ENCODE measurements at regions not wholly inside any gene's neighbourhood (a gene's known extent, or its start where the extent isn't known, plus 50 kb on each side); places are given as distances from the start of the nearest gene placed in this dataset.

DNA sequence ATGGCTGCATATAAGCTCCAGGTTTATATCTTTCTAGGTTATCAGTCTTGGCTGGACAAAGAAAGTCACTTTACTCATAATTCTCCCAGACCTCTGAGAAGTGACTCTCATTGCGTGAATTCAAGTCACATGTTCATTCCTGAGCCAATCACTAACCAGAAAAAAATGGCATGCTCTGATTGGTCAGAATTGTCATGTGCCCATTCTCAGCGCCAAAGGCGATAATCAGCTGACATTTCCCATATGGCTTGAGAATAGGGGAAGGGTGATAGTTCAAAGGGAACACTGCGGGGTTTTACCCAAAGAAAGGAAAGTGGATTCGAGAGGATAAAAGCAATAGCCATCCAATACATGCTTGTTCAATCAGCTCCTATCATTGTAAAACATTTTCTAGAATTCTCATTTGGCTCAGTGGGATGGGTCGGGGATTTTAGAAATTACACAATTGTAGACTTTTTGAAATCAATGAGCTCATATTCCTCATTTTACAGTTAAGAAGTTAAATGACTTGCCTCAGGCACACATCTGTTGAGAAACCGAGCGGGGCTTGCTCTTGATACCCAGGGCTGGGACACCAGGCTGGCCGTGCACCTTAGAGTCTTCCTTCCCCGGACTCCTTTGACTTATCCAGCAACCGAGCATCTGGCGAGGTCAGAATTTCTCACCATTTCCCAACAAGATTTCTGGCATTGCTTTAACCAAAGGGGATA, 454.0 kb upstream of the TBX3 start:
- no peak for DNase-seq (ENCODE audit: low read depth, low spot score)

DNA sequence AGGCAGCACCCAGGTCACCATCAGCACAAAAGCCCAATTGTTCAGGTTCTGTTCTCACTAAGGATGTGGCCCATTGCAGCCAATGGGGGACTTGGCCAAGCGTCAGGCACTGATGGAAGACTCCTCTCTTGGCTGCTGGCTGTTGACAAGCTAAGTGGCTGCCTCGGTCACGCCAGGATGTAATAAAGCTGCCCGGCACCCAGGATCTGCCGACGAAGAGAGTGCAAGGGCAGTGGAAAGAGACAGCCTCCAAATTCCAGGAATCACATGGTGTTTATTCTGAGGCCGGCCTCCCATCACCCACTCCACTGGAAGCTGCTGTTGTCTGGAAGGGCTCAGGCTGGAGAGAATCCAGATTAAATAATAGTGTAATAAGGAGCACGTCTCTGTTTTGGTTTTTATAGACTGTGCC, 451.8 kb upstream of the TBX3 start:
- peak; percentile 4 for DNase-seq (ENCODE audit: low read depth, low spot score)

DNA sequence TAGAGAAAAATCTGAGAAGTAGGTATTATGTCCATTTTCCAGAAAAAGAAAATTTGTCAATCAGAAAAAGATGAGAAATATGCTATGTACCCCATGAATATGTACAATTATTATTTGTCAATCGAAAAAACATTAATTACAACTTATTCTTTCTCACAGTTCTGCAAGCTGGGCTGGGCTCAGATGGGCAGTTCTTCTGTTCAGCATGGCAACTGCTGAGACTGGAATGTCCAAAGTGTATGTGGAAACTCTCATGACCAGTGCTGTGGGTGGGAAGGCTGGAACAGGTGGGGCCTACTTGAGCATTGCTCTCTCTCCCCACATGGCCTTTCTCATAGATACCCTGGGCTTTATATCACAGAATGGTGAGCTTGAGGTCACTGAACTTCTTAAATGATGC, 450.3 kb upstream of the TBX3 start:
- DNase-seq (ENCODE audit: low read depth, low spot score), result no peak

DNA sequence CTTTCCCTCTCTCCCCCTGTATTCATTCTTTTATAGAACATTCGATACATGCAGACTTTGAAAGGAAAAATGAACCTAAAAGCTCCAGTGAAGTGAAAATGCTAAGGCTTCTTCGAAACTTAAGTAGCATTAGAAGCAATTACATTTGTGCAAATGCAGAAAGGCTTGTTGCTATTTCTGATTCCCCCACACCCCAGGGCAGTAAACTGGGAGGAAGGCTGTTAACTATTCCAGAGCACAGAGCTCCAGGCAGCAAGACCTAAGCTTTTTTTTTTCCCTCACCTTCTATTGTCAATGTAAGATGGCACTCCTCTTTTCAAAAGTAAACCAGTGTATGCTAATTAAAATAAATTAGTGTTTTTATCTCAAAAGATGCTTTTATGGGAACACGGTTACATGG, 448.9 kb upstream of the TBX3 start:
- DNase-seq (ENCODE audit: low read depth, low spot score), result no peak

DNA sequence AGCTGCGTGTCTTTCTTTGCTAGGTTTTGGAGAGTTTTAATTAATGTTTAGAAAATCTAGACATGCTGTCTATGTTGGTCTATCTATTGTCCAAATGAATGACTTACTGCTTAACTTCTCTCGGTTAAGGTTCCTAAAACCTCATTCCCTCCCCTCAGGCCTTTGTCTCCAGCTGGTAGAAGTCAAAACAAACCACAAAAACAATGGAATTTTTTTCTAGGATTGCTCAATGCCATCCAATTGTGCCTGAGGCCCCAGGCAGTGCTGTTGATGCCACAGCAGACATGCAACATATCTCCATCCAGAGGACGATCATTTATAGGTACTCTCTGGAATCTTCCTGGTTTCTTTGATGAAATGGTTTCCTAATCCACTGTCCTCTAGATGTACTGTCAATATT, 448.2 kb upstream of the TBX3 start:
- no peak for DNase-seq (ENCODE audit: low read depth, low spot score)

DNA sequence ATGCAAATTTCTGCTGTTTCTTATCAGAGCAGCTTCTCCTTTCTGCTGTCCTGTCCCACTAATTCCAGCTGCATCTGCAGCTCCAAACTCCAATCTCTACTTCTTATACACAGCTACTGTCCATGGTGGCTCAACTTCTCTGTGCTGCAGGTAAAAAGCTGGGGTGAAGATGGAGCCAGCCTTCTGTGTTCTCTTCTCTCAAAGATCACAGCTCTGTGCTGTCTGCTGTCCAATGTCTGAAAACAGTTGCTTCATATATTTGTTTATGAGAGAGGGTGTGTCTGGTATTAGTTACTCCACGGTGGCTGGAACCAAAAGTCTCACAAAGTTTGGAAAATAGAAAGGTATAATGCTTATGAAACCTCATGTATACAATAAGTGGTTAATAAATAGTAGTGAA, 445.8 kb upstream of the TBX3 start:
- no peak for DNase-seq (ENCODE audit: low read depth, low spot score)

DNA sequence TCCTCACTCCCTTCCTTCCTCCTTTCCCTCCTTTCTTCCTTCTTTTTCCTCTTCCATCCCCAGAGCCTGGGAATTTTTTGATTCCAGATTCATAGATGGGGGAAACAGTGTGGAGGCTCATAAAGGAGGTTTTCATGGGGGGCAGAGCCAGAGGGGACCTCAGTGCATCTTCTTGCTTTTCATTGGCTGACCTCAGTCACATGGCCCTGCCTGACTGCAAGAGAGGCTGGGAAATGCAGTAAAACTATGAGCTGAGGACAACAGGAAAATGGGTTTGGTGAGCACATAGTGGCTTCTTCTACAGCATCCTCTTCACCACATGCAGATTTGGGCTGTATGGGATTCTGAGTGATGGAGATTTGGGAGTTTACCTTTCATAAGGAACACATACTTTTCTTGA, 437.1 kb upstream of the TBX3 start:
- DNase-seq (ENCODE audit: low read depth, low spot score), result no peak

DNA sequence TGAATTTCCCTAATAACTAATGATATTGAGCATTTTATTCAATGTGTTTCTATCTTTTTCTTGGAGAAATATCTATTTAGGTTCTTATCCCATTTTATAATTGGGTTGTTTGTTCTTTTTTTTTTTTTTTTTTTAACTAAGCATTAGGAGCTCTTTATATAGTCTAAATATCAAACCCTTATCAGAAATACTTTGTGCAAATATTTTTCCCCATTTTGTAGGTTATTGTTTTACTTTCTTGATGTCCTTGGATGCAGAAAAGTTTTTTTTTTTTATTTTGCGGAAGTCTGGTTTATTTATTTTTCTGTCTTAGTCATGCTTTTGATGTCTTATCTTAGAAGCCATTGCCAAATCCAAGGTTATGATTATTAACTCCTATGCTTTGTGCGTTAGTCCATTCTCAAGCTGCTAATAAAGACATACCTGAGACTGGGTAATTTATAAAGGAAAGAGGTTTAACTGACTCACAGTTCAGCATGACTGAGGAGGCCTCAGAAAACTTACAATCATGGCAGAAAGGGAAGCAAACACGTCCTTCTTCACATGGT, 434.3 kb upstream of the TBX3 start:
- no peak for DNase-seq (ENCODE audit: low read depth, low spot score)

DNA sequence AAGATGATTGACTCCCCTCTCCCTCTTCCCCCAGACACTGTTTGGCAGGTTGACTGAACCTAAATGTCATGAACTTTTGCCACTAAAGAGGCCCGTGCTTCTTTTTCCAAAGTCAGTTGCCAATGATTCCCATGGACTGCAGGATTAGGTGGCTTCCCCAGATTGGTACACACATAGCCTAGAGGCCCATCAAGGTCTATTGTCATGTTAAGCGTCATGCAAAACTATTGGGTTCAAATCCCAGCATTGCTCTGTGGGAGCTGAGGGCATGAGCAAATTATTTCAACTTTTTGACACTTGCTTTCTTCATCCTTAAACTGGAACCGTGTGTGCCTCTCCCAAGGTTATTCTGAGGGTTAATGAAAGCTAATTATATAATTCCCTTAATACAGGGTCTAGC, 430.2 kb upstream of the TBX3 start:
- no peak for DNase-seq (ENCODE audit: low read depth, low spot score)

DNA sequence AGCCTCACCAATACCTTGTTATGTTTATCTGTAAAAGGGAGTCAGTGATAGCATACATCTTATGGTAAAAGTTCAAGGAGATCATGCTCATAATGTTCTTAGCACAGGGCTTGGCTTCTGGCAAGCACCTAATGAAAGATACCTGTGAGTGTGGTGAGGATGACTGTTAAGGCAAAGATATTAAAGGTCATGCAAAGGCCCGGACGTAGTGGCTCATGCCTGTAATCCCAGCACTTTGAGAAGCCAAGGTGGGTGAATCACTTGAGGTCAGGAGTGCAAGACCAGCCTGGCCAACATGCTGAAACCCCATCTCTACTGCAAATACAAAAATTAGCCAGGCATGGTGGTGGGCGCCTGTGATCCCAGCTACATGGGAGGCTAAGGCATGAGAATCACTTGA, 425.9 kb upstream of the TBX3 start:
- no peak for DNase-seq (ENCODE audit: low read depth, low spot score)

DNA sequence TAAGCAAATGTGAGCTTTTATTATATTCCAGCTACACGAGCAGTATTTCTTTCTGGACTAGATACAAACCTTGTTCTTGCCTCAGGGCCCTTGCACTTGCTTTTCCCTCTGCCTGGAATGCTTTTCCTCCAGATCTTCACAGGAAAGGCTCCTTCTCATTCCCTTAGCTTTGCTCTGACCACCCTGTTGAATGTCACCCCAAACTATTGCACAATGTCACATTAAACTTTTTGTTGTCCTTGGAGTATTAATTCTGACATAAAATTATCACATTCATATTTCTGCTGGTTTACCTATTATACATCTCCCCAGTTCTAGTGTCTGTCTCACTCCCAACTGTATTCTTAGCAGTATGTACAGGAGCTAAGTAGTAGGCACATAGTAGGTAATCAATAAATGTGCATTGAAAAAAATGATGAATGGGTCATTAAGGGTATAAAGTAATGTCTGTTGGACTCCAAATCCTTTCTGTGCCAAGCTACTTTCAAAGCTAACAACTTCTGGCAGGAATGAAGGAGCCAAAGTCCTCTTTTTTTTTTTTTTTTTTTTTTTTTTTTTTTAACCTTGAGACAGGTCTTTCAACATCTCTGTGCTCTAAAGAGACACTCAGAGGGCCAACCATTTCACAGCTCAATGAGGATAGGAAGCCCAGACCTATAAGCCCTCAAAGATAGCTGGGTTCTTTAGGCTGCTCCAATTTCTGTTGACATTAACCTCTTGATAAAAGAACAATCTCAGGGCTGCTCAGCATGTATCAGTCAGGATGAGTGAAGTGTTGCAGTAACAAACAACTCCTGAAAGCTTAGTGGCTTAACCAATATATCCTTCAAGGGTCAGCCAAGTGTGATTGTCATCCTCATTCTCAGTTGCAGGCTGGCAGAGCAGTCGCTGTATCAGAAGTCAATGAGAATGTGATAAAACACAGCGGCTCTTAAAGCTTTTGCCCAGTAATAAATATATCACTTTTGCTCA, 424.4 kb upstream of the TBX3 start:
- no peak for DNase-seq (ENCODE audit: low read depth, low spot score)

DNA sequence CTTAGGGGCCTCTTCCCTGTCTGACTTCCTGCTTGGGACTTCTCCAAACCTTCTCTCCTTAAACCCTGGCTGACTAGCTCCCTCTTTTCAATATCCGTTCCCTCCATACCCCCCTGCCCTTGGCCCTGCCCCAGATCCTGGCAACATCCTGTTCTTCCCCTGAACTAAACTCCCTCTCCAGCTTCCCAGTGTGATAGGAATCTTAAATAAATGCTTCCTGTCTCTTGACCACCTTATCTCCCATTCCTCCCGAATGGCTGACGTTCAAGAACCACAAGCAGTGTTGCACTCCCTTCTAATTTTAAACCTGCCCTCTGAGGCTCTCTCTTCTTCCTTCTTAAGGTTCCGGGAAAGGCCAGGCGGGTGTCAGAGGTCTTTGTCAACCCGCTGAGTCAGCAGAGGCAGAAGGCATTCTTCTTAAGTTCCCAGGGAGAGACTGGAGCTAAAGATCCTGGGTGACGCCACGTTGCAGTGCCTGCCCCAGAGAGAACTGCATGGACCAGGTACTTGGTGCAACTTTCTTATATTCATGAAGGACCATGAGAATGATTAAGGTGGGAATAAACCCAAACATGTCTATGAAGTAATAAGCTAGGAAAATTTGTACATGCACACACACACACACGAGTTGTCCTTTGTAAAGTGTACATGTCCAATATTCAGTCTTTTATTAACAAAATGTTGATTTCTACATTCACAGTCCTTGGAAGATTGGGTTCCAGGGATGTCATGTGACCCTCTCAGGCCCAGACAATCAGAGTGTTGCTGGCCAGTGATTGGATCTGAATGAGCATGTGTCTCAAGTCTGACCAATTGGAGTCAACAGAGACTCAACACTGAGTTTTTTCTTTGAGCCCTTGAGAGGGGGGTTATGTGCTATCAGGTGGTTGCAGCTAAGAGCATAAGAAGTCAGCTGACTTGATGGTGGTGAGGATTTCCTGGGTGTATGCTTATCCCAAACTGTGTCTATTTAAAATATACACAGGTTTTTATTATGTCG, 420.2 kb upstream of the TBX3 start:
- DNase-seq (ENCODE audit: low read depth, low spot score), result no peak

DNA sequence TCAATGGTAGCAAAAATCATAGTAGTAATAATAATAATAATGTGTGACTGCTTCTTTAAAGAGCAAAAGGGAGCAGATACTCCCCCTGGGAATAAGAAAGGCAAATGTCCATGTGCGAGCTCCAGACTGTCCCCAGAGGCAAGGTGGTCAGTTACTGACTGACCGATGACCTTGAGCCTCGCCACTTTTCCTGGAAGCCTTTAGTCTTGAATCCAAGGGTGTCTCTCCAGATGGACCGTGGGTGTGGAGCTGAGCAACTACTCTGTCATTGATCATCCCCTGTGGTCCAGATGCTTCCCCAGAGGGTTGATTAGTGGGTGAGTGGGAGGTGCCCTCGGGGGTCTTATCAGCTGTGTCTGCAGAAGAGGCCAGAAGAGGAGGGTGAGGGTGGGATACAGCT, 418.5 kb upstream of the TBX3 start:
- DNase-seq (ENCODE audit: low read depth, low spot score), result no peak

DNA sequence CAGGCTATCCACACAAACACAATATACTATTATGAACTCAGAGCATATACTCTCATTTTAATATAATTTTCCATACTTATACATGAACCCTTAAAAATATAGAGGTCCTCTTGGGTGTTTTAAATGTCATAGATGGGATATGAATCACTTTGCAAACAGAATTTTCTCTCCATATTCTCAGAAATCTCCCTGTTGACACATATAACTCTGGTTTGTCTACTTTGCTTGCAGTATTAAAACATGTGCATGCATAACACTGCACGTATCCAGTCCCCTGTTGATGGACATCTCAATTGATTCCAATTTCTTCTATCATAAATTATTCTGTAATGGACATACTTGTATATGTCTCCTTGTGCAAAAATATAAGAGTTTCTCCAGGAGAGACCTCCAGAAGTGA, 417.5 kb upstream of the TBX3 start:
- DNase-seq (ENCODE audit: low read depth, low spot score), result no peak

DNA sequence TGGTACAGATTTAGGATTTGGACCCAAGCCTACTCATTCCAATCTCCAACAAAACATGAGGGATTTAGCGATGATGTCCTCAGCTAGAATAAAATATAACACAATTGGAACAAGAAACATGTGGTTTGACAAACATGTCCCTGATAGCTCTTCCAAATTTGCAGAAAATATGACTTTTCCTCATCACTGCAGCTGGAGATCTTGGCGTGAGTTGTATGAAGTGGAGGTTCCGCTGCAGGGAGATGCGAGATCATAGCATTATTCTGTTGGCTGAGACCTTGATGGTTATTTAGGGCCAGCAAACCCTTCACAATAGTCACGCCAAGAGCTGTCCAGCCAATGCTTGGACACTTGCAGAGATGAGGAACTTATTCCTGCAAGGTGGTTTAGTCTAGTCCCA, 413.4 kb upstream of the TBX3 start:
- no peak for DNase-seq (ENCODE audit: low read depth, low spot score)

DNA sequence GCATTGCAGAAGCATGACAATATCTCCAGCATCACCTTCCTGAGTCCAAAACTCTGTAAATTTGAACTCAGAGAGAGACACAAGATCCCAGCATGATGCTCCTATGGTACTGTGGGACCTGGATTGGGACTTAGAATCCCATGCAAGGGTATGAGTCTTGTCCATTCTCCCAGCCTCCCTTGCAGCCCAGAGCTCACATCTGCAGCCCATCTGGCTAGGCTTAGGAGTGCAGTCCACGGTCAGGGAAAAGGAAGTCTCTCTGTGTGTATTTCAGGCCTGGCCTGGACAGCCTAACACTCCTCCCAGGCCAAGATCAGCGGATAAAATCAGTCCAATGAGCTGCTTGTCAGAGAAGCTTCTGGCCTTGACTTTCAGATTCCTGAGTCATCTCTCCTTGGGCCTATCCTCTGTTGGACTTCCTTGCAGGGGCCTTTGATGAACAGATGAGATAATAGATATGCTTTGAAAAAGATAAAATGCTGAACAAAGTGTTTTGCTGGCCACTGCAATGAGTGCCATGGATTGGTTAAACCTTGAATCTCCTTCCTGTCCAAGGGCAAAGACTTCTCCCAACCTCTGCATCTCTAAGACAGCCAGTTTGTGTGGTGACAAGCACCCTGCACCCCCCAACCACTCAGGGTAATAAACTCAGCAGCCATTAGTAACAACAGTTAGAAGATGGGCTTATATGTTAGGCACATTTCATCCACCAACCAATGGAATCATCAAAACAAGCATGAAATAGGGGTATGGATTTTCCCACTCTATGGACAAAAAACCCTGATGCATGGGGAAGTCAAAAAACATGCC, 412.8 kb upstream of the TBX3 start:
- no peak for DNase-seq (ENCODE audit: low read depth, low spot score)

DNA sequence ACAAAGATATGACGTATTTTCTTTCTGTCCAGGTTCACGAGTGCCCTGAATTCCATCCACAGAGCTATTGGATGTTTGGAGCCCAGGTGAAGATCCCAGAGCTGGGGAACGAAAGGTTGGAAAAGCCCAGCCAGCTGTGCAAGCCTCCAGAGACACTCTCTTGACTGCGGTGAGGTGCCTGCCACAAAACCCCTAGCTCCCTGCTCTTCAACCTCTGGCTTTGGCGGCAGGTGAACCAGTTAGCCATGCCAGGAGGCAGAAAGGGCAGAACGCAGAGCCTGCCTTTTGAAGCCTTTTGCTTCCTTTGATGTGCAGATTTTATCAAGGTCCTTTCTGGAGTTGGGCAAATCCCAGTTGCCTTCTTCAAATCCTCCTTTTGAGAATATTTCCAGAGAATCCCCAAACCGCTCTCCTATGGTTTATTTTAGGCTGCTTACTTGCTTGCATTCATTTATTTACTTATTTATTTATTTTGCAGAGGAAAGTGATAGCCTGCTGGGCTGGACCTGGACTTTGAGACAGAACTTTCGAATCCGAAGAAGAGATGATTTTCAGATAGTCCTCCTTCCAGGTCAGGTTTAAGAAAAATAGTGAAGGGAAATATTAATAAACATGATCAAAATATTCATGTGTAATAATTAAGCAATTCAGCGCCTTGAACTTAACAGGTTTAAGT, 411.2 kb upstream of the TBX3 start:
- no peak for DNase-seq (ENCODE audit: low read depth, low spot score)

DNA sequence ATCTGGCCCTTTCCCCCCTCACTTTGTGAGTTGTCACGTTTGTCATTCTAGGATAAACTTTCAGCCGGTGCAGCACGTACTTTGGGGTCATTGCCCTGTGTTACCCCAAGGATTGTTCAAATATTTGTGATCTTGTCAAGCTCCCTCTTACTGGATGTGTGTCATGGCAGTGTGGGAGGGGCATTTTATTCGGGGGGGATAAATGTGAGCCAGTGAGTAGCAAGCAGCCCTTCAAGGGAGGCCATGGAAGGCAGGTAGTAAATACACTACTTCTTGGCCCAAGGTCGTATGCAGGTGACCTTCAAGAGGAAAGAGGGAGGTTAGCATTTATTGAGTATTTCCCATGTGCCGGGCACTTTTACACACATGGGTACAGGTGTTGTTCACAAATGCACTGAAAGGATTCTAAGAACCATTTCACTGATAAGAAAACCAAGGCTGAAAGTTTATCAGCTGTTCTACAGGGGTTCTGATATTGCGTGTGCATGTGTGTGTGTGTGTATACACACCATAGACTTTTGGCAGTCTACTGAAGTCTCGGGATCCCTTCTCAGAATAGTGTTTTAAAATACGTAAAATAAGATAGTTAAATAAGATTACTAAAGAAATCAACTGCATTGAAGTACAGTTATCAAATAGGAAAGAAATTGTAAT, 410.3 kb upstream of the TBX3 start:
- no peak for DNase-seq (ENCODE audit: low read depth, low spot score)

DNA sequence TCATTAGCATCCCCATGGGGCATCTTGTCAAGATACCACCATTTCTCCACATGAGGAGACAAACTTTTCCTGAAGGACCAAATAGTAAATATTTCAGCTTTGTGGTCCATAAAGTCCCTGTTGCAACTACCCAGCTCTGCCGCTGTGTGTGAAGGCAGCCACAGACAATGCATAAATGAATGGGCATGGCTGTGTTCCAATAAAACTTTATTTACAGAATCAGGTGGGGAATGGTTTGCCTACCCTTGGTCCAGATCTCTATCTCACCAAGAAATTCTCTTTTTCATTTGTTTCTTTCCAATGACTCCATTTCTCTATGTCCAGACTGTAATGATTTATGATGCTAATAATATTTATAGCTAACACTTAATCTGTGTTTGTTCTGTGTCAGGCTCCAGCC, 409.3 kb upstream of the TBX3 start:
- DNase-seq (ENCODE audit: low read depth, low spot score), result no peak

DNA sequence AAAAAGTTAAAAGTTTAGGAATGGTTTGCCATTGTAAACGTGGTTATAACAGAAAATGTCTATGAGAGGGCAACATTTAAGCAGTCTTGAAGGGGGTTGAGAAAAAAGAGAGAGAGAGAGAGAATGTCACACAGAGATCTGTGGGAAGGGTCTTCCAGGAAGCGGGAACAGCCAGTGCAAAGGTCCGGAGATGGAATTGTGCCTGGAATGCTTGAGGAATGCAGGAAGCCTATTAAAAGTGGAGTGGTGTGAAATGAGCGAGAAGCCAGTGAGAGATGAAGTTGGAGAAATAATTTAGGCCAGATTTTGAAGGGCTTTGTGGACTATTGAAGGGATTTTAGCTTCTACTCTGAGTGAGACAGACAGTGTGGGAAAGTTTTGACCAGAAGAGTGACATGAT, 406.8 kb upstream of the TBX3 start:
- DNase-seq (ENCODE audit: low read depth, low spot score), result no peak
